CD4-positive, alpha-beta T cell (primary cell): ENCODE measurements at regions not wholly inside any gene's neighbourhood (a gene's known extent, or its start where the extent isn't known, plus 50 kb on each side); places are given as distances from the start of the nearest gene placed in this dataset.

Source experiments
- ATAC-seq: fragments of 200-7000 bp; cut with Tn5 transposase; one replicate; pipeline ENCODE4 v1.10.0; 2022; ENCODE audit warnings: mild to moderate bottlenecking; ENCODE audit not compliant: poor library complexity
- CTCF ChIA-PET: fragments of 350-600 bp; sonication (Branson Sonifier 250); formaldehyde crosslinking; loops from one replicate; lab custom pipeline; 2021; ENCODE audit warnings: antibody characterized with exemption, inconsistent platforms; lab: Charles Lee
- POLR2A ChIA-PET: fragments of 350-600 bp; sonication (Branson Sonifier 250); formaldehyde crosslinking; loops from one replicate; lab custom pipeline; 2021; ENCODE audit warnings: antibody characterized with exemption, inconsistent platforms; lab: Charles Lee
- DNase-seq, 14 experiments: peaks; one replicate each; pipeline ENCODE4 v3.0.0-alpha.2; 2013 to 2020; ENCODE audit warnings: mixed read lengths in 2 of 14
- H3K27ac ChIP-seq, 2 donors: one replicate each; pipeline versions ENCODE4 v1.5.1 to v1.7.0; 2013; ENCODE audit warnings: low read length in 2 of 2, low read depth in 1 of 2, mild to moderate bottlenecking in 1 of 2
- H3K27me3 ChIP-seq, 2 experiments: 1 replicate in 1 of 2; 2 replicates in 1 of 2; pipeline versions ENCODE4 v1.6.1 to v1.7.0; 2013; ENCODE audit warnings: low read length in 2 of 2, control low read depth in 1 of 2, mild to moderate bottlenecking in 1 of 2, moderate library complexity in 1 of 2; ENCODE audit not compliant: insufficient read depth in 2 of 2, control insufficient read depth in 1 of 2
- H3K36me3 ChIP-seq: one replicate; pipeline ENCODE4 v1.6.1; 2013; ENCODE audit warnings: low read length, control low read depth; ENCODE audit not compliant: insufficient read depth
- H3K4me1 ChIP-seq: one replicate; pipeline ENCODE4 v1.6.1; 2013; ENCODE audit warnings: low read length, control low read depth; ENCODE audit not compliant: insufficient read depth
- H3K4me3 ChIP-seq: one replicate; pipeline ENCODE4 v1.5.1; 2013; ENCODE audit warnings: mild to moderate bottlenecking, low read length, moderate library complexity
- H3K9me3 ChIP-seq, 2 experiments: 1 replicate in 1 of 2; 2 replicates in 1 of 2; pipeline versions ENCODE4 v1.6.1 to v1.7.0; 2013; ENCODE audit warnings: low read length in 2 of 2, mild to moderate bottlenecking in 2 of 2, control low read depth in 1 of 2, moderate library complexity in 1 of 2; ENCODE audit not compliant: control insufficient read depth in 1 of 2, insufficient read depth in 1 of 2
- H3K27ac Mint-ChIP-seq: one replicate; pipeline ENCODE4 v1.8.0; 2020; ENCODE audit warnings: mixed read lengths
- H3K27me3 Mint-ChIP-seq: one replicate; pipeline ENCODE4 v1.8.0; 2021; ENCODE audit warnings: mixed read lengths
- H3K36me3 Mint-ChIP-seq: one replicate; pipeline ENCODE4 v1.8.0; 2021; ENCODE audit warnings: low read depth, mixed read lengths
- H3K4me1 Mint-ChIP-seq: one replicate; pipeline ENCODE4 v1.8.0; 2021; ENCODE audit warnings: low read depth, mixed read lengths
- H3K4me3 Mint-ChIP-seq: one replicate; pipeline ENCODE4 v1.8.0; 2020; ENCODE audit warnings: mild to moderate bottlenecking, mixed read lengths
- H3K9me3 Mint-ChIP-seq: one replicate; pipeline ENCODE4 v1.8.0; 2020; ENCODE audit warnings: mixed read lengths
- CTCF ChIP-seq: fragments of 200-600 bp; IDR thresholded peaks from one replicate; pipeline ENCODE4 v1.8.0; 2022; ENCODE audit warnings: antibody characterized with exemption, mild to moderate bottlenecking
- intact Hi-C, 2 experiments: fragments of 100-400 bp; cut with DNase I in 1 of 2; cut with micrococcal nuclease in 1 of 2; formaldehyde crosslinking; loops; one replicate each; pipeline versions ENCODE4 v1.15.1 to v1.9.0; 2023 to 2025; cut with DNase I, micrococcal nuclease

GRCh38 chr2:14182227-14182946 lies 450.1 kb upstream of the LRATD1 start:
- Histone ChIP-seq H3K36me3 (no peaks in the 10 kb centered on the region), H3K4me3 (no peak overlapping the region), H3K27me3 (no peaks in the 10 kb centered on the region), H3K4me1 (no peaks in the 10 kb centered on the region), H3K9me3 (peaks cover 0 to 15% of the 10 kb centered on the region in 2 experiments), H3K27ac (no peak overlapping the region)
- intact Hi-C loops, result no loop called here
- no peak overlapping the region for H3K27ac Mint-ChIP-seq
- peaks cover 10% of the 10 kb centered on the region for H3K9me3 Mint-ChIP-seq
- DNase-seq (no peak), ATAC-seq (no peak)
- H3K36me3 Mint-ChIP-seq, result no peaks in the 10 kb centered on the region
- ChIA-PET POLR2A (no interaction called here), CTCF (no interaction called here)
- TF ChIP-seq CTCF, result no peak
- no peaks in the 10 kb centered on the region for H3K4me1 Mint-ChIP-seq
- H3K4me3 Mint-ChIP-seq, result no peak overlapping the region
- H3K27me3 Mint-ChIP-seq, result no peaks in the 10 kb centered on the region

- no peak for TF ChIP-seq CTCF
- H3K4me3 Mint-ChIP-seq, result no peak overlapping the region
- H3K36me3 ChIP-seq, result no peaks in the 10 kb centered on the region
- DNase-seq (no peak), ATAC-seq (no peak)
- ChIA-PET CTCF (no interaction called here), POLR2A (no interaction called here)
- no peak overlapping the region for H3K27ac ChIP-seq
- no peaks in the 10 kb centered on the region for H3K27me3 ChIP-seq
- no peak overlapping the region for H3K4me3 ChIP-seq
- intact Hi-C loops, result no loop called here
- H3K27ac Mint-ChIP-seq, result no peak overlapping the region
- H3K4me1 ChIP-seq, result no peaks in the 10 kb centered on the region
- peaks cover 0 to 15% of the 10 kb centered on the region in 2 experiments for H3K9me3 ChIP-seq
- no peaks in the 10 kb centered on the region for H3K36me3 Mint-ChIP-seq
- H3K4me1 Mint-ChIP-seq, result no peaks in the 10 kb centered on the region
- peaks cover 6% of the 10 kb centered on the region for H3K9me3 Mint-ChIP-seq
- H3K27me3 Mint-ChIP-seq, result no peaks in the 10 kb centered on the region
Observed at GRCh38 chr2:14185906-14186305, 446.6 kb upstream of the LRATD1 start.

- TF ChIP-seq CTCF, result no peak
- ChIA-PET CTCF (no interaction called here), POLR2A (no interaction called here)
- H3K4me3 ChIP-seq, result no peak overlapping the region
- H3K9me3 ChIP-seq, result peaks cover 0 to 7% of the 10 kb centered on the region in 2 experiments
- Mint-ChIP-seq H3K27me3 (no peaks in the 10 kb centered on the region), H3K9me3 (peaks cover 6% of the 10 kb centered on the region), H3K36me3 (no peaks in the 10 kb centered on the region), H3K4me3 (no peak overlapping the region), H3K27ac (no peak overlapping the region), H3K4me1 (no peaks in the 10 kb centered on the region)
- no peak for DNase-seq
- ATAC-seq, result no peak
- H3K4me1 ChIP-seq, result no peaks in the 10 kb centered on the region
- no peaks in the 10 kb centered on the region for H3K27me3 ChIP-seq
- H3K27ac ChIP-seq, result no peak overlapping the region
- intact Hi-C loops, result no loop called here
- H3K36me3 ChIP-seq, result no peaks in the 10 kb centered on the region
Observed at GRCh38 chr2:14188446-14188845, 444.1 kb upstream of the LRATD1 start.
